GM21825 (cell line): ENCODE measurements at regions not wholly inside any gene's neighbourhood (a gene's known extent, or its start where the extent isn't known, plus 50 kb on each side); places are given as distances from the start of the nearest gene placed in this dataset.

Experiments used
- ATAC-seq: cut with Tn5 transposase; IDR thresholded peaks from one replicate; pipeline ENCODE4 v1.9.1; 2021; ENCODE audit warnings: mild to moderate bottlenecking, moderate library complexity; ENCODE audit not compliant: unreplicated experiment

GRCh38 chr15:38072348-38073177, 138.1 kb downstream of the TMCO5A start:
- peak; percentile 47 for ATAC-seq

- no peak for ATAC-seq
These were observed 138.9 kb downstream of the TMCO5A start for GRCh38 chr15:38073178-38073946.

GRCh38 chr15:38074029-38074428, 139.6 kb downstream of the TMCO5A start:
- no peak for ATAC-seq

- ATAC-seq, result no peak
These were observed 141.0 kb downstream of the TMCO5A start for GRCh38 chr15:38075466-38075865.

- ATAC-seq, result no peak
These were observed 142.3 kb downstream of the TMCO5A start for GRCh38 chr15:38076786-38077185.

- no peak for ATAC-seq
These were observed 144.8 kb downstream of the TMCO5A start for GRCh38 chr15:38079236-38079635.

GRCh38 chr15:38080651-38081275, 146.3 kb downstream of the TMCO5A start:
- ATAC-seq, result no peak

- peak; percentile 75 for ATAC-seq
These were observed 149.8 kb downstream of the TMCO5A start for GRCh38 chr15:38084289-38084688.

GRCh38 chr15:38085114-38085513, 150.7 kb downstream of the TMCO5A start:
- ATAC-seq, result peak; percentile 74

- ATAC-seq, result no peak
These were observed 151.6 kb downstream of the TMCO5A start for GRCh38 chr15:38085931-38086568.

- no peak for ATAC-seq
These were observed 152.2 kb downstream of the TMCO5A start for GRCh38 chr15:38086611-38087010.

GRCh38 chr15:38088971-38089370, 154.5 kb downstream of the TMCO5A start:
- no peak for ATAC-seq

- no peak for ATAC-seq
These were observed 155.8 kb downstream of the TMCO5A start for GRCh38 chr15:38090223-38090622.

- ATAC-seq, result no peak
These were observed 156.2 kb downstream of the TMCO5A start for GRCh38 chr15:38090678-38091077.

- ATAC-seq, result no peak
These were observed 156.7 kb downstream of the TMCO5A start for GRCh38 chr15:38091078-38091645.

GRCh38 chr15:38093931-38094330, 158.7 kb upstream of the SPRED1 start:
- no peak for ATAC-seq

GRCh38 chr15:38102972-38103371, 149.7 kb upstream of the SPRED1 start:
- no peak for ATAC-seq

- ATAC-seq, result no peak
These were observed 149.1 kb upstream of the SPRED1 start for GRCh38 chr15:38103564-38103963.

GRCh38 chr15:38111070-38111469, 141.6 kb upstream of the SPRED1 start:
- ATAC-seq, result no peak

GRCh38 chr15:38112406-38112805, 140.2 kb upstream of the SPRED1 start:
- ATAC-seq, result no peak

- ATAC-seq, result no peak
These were observed 137.5 kb upstream of the SPRED1 start for GRCh38 chr15:38115121-38115520.
